Upper lobe of left lung (tissue), 6 donors: ENCODE measurements at regions not wholly inside any gene's neighbourhood (a gene's known extent, or its start where the extent isn't known, plus 50 kb on each side); places are given as distances from the start of the nearest gene placed in this dataset.
"Not testable (repeated sequence)": the region's sequence is repeated elsewhere in the genome, so short reads cannot be mapped to it uniquely, and the experiment has no call there.

Source experiments
- ATAC-seq, 2 donors: fragments of 200-7000 bp; cut with Tn5 transposase; one replicate each; pipeline ENCODE4 v1.9.1; 2022; ENCODE audit warnings: mild to moderate bottlenecking in 2 of 2, moderate library complexity in 2 of 2; ENCODE audit not compliant: low FRiP score in 2 of 2
- DNase-seq, 2 donors: peaks; one replicate each; pipeline ENCODE4 v3.0.0-alpha.2; 2019 to 2020
- H3K27ac ChIP-seq, 4 donors: fragments of 200-600 bp; sonication (generic); one replicate each; pipeline ENCODE4 v1.5.1; 2016 to 2019
- H3K27me3 ChIP-seq, 4 donors: fragments of 200-600 bp; sonication (generic); one replicate each; pipeline ENCODE4 v1.5.1; 2017 to 2019
- H3K36me3 ChIP-seq, 4 donors: fragments of 200-600 bp; sonication (generic); one replicate each; pipeline ENCODE4 v1.5.1; 2016 to 2019
- H3K4me1 ChIP-seq, 4 donors: fragments of 200-600 bp; sonication (generic); one replicate each; pipeline ENCODE4 v1.5.1; 2018 to 2019
- H3K4me3 ChIP-seq, 4 donors: fragments of 200-600 bp; sonication (generic); one replicate each; pipeline ENCODE4 v1.5.1; 2017 to 2019; ENCODE audit warnings: mild to moderate bottlenecking in 2 of 4, moderate library complexity in 1 of 4
- H3K9me3 ChIP-seq, 4 donors: fragments of 200-600 bp; sonication (generic); one replicate each; pipeline ENCODE4 v1.5.1; 2018 to 2019
- EP300 ChIP-seq, 4 donors: sonication (generic); formaldehyde crosslinking; IDR thresholded peaks; one replicate each; pipeline ENCODE4 v1.5.1; 2017; ENCODE audit warnings: antibody characterized with exemption in 4 of 4, control low read depth in 2 of 4
- POLR2A ChIP-seq, 4 donors: fragments of 450-650 bp; IDR thresholded peaks; one replicate each; pipeline ENCODE4 v1.5.1; 2016 to 2017; ENCODE audit warnings: antibody characterized with exemption in 4 of 4, mild to moderate bottlenecking in 2 of 4
- POLR2AphosphoS5 ChIP-seq, 2 donors: sonication (generic); formaldehyde crosslinking; IDR thresholded peaks; one replicate each; pipeline ENCODE4 v1.5.1; 2017; ENCODE audit warnings: antibody characterized with exemption in 2 of 2
- WGBS, 2 donors: methylation state at CpG; one replicate each; pipeline ENCODE4 v1.1.5; 2017 to 2018; 5-methylcytosine and 5-hydroxymethylcytosine counted together
- TF ChIP-seq, protein P1 (sequence below), 6 experiments: fragments of 450-650 bp in 4 of 6; fragments of 200-600 bp in 2 of 6; sonication (generic) in 2 of 6; IDR thresholded peaks; one replicate each; pipeline ENCODE4 v1.5.1; 2016 to 2019; ENCODE audit warnings: antibody characterized with exemption in 6 of 6
- donor health status: DM: no; HTN: no; CAD: no; lungs with moderate emphysema.
- donor health status: DM: no; HTN: yes; CAD: no; lungs with severe emphysema.

DNA sequence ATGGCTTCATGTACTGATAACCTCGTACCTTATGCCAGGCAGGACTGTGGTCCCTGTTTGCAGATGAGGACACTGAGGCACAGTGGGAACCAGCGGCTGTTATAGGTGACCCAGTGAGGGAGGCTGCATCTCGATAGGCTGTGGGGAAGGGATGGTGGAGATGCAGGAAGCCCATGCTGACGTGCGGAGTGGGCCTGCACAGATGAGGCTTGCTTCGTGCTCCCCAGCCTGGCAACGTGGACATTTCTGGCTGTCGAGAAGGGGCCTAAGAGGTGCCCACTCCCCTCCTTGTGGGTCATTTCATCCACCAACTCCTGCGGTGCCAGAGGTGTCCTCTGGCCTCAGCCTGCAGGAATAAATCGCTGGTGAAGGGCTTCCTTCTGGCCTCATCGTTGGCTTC is 107.4 kb downstream of the SLC25A47 start:
- no peaks in the 10 kb centered on the region for H3K9me3 ChIP-seq
- peaks cover 0 to 7% (median 6%) of the 10 kb centered on the region in 4 donors for H3K4me1 ChIP-seq
- ATAC-seq (no peak), DNase-seq (no peak)
- H3K36me3 ChIP-seq: no peaks in the 10 kb centered on the region
- H3K4me3 ChIP-seq: no peak overlapping the region
- TF ChIP-seq POLR2A (IDR thresholded peaks at IDR 0.05) (no peak), EP300 (IDR thresholded peaks at IDR 0.05) (no peak), POLR2AphosphoS5 (IDR thresholded peaks at IDR 0.05) (no peak)
- TF ChIP-seq, protein P1, sequence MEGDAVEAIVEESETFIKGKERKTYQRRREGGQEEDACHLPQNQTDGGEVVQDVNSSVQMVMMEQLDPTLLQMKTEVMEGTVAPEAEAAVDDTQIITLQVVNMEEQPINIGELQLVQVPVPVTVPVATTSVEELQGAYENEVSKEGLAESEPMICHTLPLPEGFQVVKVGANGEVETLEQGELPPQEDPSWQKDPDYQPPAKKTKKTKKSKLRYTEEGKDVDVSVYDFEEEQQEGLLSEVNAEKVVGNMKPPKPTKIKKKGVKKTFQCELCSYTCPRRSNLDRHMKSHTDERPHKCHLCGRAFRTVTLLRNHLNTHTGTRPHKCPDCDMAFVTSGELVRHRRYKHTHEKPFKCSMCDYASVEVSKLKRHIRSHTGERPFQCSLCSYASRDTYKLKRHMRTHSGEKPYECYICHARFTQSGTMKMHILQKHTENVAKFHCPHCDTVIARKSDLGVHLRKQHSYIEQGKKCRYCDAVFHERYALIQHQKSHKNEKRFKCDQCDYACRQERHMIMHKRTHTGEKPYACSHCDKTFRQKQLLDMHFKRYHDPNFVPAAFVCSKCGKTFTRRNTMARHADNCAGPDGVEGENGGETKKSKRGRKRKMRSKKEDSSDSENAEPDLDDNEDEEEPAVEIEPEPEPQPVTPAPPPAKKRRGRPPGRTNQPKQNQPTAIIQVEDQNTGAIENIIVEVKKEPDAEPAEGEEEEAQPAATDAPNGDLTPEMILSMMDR (IDR thresholded peaks at IDR 0.05): no peak
- WGBS, 2 donors: 85 to 87% methylated on average over 7 to 11 of the region's 11 CpGs
- H3K27ac ChIP-seq: no peak overlapping the region
- H3K27me3 ChIP-seq: no peaks in the 10 kb centered on the region

DNA sequence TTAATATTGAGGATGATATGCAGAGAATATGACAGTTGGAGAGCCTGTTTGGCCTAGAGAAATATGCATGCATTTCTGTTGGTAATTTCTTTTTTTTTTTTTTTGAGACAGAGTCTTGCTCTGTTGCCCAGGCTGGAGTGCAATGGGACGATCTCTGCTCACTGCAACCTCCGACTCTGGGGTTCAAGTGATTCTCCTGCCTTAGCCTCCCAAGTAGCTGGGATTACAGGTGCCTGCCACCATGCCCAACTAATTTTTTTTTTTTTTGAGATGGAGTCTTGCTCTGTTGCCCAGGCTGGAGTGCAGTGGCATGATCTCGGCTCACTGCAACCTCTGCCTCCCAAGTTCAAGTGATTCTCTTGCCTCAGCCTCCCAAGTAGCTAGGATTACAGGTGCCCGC is 108.3 kb downstream of the SLC25A47 start:
- H3K9me3 ChIP-seq, H3K4me3 ChIP-seq, DNase-seq, H3K36me3 ChIP-seq, H3K27me3 ChIP-seq, H3K27ac ChIP-seq, ATAC-seq: not testable (repeated sequence)
- 92% methylated on average over 4 of the region's 4 CpGs for WGBS, 2 donors
- H3K4me1 ChIP-seq: peaks cover 7 to 16% (median 9%) of the 10 kb centered on the region in 4 donors

DNA sequence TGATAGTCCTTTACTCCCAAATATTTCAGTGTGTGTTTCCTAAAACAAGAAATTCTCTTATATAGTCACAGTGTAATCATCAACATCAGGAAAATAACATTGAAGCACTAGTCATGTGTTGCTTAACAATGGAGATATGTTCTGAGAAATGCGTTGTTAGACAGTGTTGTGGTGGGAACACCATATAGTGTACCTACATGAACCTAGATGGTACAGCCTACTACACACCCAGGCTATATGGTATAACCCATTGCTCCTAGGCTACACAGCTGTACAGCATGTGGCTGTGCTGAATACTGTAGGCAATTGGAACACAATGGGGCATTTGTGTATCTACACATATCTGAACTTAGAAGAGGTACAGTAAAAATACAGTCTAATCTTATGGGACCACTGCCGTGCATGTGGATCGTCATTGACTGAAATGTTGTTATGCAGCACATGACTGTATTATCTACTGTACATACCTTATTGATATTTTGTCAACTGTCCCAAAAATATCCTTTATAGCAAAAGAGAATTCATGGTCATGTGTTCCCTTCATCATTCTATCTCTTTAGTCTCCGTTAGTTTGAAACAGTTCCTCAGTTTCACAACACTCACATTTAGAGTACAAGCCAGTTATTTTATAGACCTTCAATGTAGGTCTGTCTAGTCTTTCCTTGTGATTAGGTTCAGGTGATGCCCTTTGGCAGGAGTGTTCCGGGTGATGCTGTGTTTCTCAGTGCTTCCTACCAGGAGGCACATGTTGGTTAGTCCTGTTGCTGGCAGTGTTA is 109.7 kb downstream of the SLC25A47 start:
- Histone ChIP-seq H3K27me3 (no peaks in the 10 kb centered on the region), H3K4me1 (peaks cover 7 to 25% (median 12%) of the 10 kb centered on the region in 4 donors), H3K9me3 (no peaks in the 10 kb centered on the region), H3K27ac (no peak overlapping the region), H3K4me3 (no peak overlapping the region), H3K36me3 (no peaks in the 10 kb centered on the region)
- WGBS, 2 donors: 91% methylated on average over 5 of the region's 5 CpGs
- ATAC-seq (no peak), DNase-seq (no peak)
- TF ChIP-seq POLR2A (IDR thresholded peaks at IDR 0.05) (no peak), POLR2AphosphoS5 (IDR thresholded peaks at IDR 0.05) (no peak), EP300 (IDR thresholded peaks at IDR 0.05) (no peak)
- TF ChIP-seq, protein P1 (IDR thresholded peaks at IDR 0.05): no peak

DNA sequence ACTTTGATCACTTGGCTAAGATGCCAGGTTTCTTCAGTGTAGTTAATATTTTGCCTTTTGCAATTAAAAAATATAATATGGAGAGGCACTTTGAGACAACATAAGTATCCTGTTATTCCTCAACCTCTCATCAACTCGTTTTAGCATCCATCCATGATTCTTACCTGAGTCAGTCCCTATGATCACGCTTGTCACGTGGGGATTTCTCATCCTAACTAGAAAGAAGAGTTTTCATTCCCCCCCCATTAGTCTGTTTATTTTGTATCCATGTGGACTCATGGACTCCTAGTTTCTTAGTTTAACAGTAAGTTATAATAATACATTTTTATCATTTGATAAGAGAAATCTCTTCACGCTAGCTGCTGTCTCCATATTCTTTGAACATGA is 110.3 kb downstream of the SLC25A47 start:
- no peak overlapping the region for H3K4me3 ChIP-seq
- 81 to 84% methylated on average over 4 of the region's 4 CpGs for WGBS, 2 donors

DNA sequence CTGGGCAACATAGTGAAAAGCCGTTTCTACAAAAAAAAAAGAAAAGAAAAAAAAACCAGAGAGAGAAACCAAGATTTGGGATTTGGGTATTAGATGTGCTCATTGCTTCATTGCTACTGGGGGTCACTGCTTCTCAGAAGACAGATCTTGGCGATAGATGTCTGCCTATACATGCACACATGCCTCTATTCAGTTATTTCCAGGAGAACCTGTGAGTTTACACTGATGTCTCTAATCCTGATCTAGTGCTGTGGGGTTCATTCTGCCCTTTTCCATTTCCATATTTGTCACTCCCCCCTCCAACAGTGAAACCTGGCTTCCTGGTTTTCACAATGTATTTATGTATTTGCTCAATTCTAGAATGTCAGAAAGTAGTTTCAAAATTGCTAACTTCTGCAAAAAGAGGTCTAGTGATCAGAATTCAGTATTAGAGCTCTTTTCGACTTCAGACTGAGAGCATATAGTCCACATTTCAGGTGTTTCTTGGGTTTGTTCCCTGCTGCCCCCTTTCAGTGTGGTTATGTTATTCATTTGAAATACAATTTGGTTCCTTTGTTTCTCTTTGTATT is 111.0 kb downstream of the SLC25A47 start:
- DNase-seq (no peak), ATAC-seq (no peak)
- H3K4me3 ChIP-seq: no peak overlapping the region
- H3K27ac ChIP-seq: peak overlapping the region in 1 of 4 donors; percentile 44
- 72 to 78% methylated on average over 3 of the region's 3 CpGs for WGBS, 2 donors
- H3K36me3 ChIP-seq: no peaks in the 10 kb centered on the region
- no peaks in the 10 kb centered on the region for H3K9me3 ChIP-seq
- H3K4me1 ChIP-seq: peaks cover 7 to 28% (median 13%) of the 10 kb centered on the region in 4 donors
- no peak for TF ChIP-seq EP300 (IDR thresholded peaks at IDR 0.05)
- TF ChIP-seq, protein P1 (IDR thresholded peaks at IDR 0.05): no peak
- TF ChIP-seq POLR2AphosphoS5 (IDR thresholded peaks at IDR 0.05): no peak
- TF ChIP-seq POLR2A (IDR thresholded peaks at IDR 0.05): no peak
- no peaks in the 10 kb centered on the region for H3K27me3 ChIP-seq

More for the DNA sequence above, 110.3 kb downstream of the SLC25A47 start:
- ATAC-seq (no peak), DNase-seq (no peak)
- Histone ChIP-seq H3K27me3 (no peaks in the 10 kb centered on the region), H3K36me3 (no peaks in the 10 kb centered on the region), H3K4me1 (peaks cover 7 to 25% (median 12%) of the 10 kb centered on the region in 4 donors), H3K27ac (no peak overlapping the region), H3K9me3 (no peaks in the 10 kb centered on the region)
- no peak for TF ChIP-seq EP300 (IDR thresholded peaks at IDR 0.05)
- TF ChIP-seq POLR2A (IDR thresholded peaks at IDR 0.05): no peak
